ENCODE measurements at regions not wholly inside any gene's neighbourhood (a gene's known extent, or its start where the extent isn't known, plus 50 kb on each side); places are given as distances from the start of the nearest gene placed in this dataset.

DNA sequence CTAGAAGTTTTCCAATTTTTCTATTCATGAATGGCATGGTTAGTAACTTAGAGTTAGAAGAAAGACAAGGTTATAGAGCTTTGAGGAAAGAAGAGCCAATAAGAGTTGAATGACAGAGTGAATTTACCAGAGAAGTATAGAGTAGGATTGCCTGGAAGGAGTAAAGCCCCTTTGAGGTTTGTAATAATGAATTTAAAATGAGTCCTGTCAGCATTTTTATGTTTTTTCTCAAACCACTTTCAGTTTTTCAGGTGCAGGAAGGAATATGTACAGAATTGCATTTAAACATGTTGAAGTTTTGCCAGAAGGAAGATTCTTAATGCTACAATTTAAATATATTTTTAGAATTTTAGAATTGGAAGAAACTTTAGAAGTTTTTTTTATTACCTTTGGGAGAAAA lies 408.3 kb downstream of the DSC3 start:
- H3K27me3 ChIP-seq = no peaks in the 10 kb centered on the region
- no peaks in the 10 kb centered on the region for H3K36me3 ChIP-seq
- TF ChIP-seq CTCF (IDR thresholded peaks at IDR 0.05) (no peak), POLR2AphosphoS5 (IDR thresholded peaks at IDR 0.05) (no peak), POLR2A (IDR thresholded peaks at IDR 0.05) (no peak), EP300 (IDR thresholded peaks at IDR 0.05) (no peak)
- H3K27ac ChIP-seq = no peak overlapping the region
- no peak for ATAC-seq
- no peaks in the 10 kb centered on the region for H3K9me3 ChIP-seq
- H3K4me1 ChIP-seq = no peaks in the 10 kb centered on the region
- no peak overlapping the region for H3K4me3 ChIP-seq

GRCh38 chr18:30632071-30632698 lies 410.4 kb downstream of the DSC3 start:
- Histone ChIP-seq H3K9me3 (no peaks in the 10 kb centered on the region), H3K4me1 (no peaks in the 10 kb centered on the region), H3K36me3 (no peaks in the 10 kb centered on the region), H3K4me3 (no peak overlapping the region), H3K27me3 (no peaks in the 10 kb centered on the region), H3K27ac (no peak overlapping the region)
- no peak for ATAC-seq
- TF ChIP-seq POLR2A (IDR thresholded peaks at IDR 0.05) = no peak
- no CpG with 5 or more reads among the region's 2 CpGs for WGBS, 2 donors (ENCODE audit: low coverage in 1 of 2)

DNA sequence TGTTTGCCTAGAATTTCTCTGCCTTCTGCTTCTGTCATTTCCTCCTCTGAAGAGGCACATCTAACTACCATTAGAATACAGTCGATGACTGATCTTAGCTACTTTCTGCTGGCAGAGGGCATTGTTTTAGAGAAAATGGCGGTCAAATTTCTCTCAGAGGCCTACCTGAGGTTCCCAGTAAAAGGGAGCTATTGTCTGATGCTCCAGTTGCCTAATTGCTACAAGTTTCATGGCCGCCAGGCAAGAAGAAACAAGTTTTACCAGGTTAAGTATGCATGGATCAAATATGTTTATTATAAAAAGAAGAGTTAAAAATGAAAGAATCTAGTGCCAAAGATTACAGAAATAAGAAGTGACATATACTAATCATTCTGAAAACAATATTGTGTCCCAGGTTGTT lies 416.6 kb downstream of the DSC3 start:
- ATAC-seq = no peak
- no peaks in the 10 kb centered on the region for H3K27me3 ChIP-seq
- H3K9me3 ChIP-seq = no peaks in the 10 kb centered on the region
- WGBS, 2 donors (ENCODE audit: low coverage in 1 of 2) = 87 to 100% methylated on average over 3 of the region's 3 CpGs
- H3K36me3 ChIP-seq = no peaks in the 10 kb centered on the region
- H3K27ac ChIP-seq = no peak overlapping the region
- TF ChIP-seq CTCF (IDR thresholded peaks at IDR 0.05) (no peak), EP300 (IDR thresholded peaks at IDR 0.05) (no peak), POLR2AphosphoS5 (IDR thresholded peaks at IDR 0.05) (no peak), POLR2A (IDR thresholded peaks at IDR 0.05) (no peak)
- no peaks in the 10 kb centered on the region for H3K4me1 ChIP-seq
- no peak overlapping the region for H3K4me3 ChIP-seq

GRCh38 chr18:30623401-30624065 lies 419.0 kb downstream of the DSC3 start:
- Histone ChIP-seq H3K4me3 (no peak overlapping the region), H3K27me3 (no peaks in the 10 kb centered on the region), H3K36me3 (no peaks in the 10 kb centered on the region), H3K27ac (no peak overlapping the region), H3K4me1 (no peaks in the 10 kb centered on the region), H3K9me3 (no peaks in the 10 kb centered on the region)
- ATAC-seq = no peak
- 52 to 56% methylated on average over 5 of the region's 5 CpGs for WGBS, 2 donors (ENCODE audit: low coverage in 1 of 2)
- TF ChIP-seq EP300 (IDR thresholded peaks at IDR 0.05) (no peak), CTCF (IDR thresholded peaks at IDR 0.05) (no peak), POLR2AphosphoS5 (IDR thresholded peaks at IDR 0.05) (no peak), POLR2A (IDR thresholded peaks at IDR 0.05) (no peak)

- Histone ChIP-seq H3K27ac (no peak overlapping the region), H3K27me3 (no peaks in the 10 kb centered on the region), H3K9me3 (no peaks in the 10 kb centered on the region), H3K4me3 (no peak overlapping the region), H3K4me1 (no peaks in the 10 kb centered on the region), H3K36me3 (no peaks in the 10 kb centered on the region)
- no peak for TF ChIP-seq CTCF (IDR thresholded peaks at IDR 0.05)
- no peak for TF ChIP-seq POLR2AphosphoS5 (IDR thresholded peaks at IDR 0.05)
- TF ChIP-seq POLR2A (IDR thresholded peaks at IDR 0.05) = no peak
- no peak for TF ChIP-seq EP300 (IDR thresholded peaks at IDR 0.05)
- WGBS, 2 donors (ENCODE audit: low coverage in 1 of 2) = 47 to 54% methylated on average over 5 to 6 of the region's 6 CpGs
- no peak for ATAC-seq
Observed at GRCh38 chr18:30622635-30623034, 419.9 kb downstream of the DSC3 start.
